H1 (cell line): ENCODE measurements at regions not wholly inside any gene's neighbourhood (a gene's known extent, or its start where the extent isn't known, plus 50 kb on each side); places are given as distances from the start of the nearest gene placed in this dataset.

Source experiments
- CTCF ChIA-PET: fragments of 300-600 bp; sonication (Branson Sonifier 250); formaldehyde crosslinking; loops from one replicate; lab custom pipeline; 2021; ENCODE audit not compliant: partially characterized antibody; lab: Charles Lee
- POLR2A ChIA-PET: fragments of 300-600 bp; sonication (Branson Sonifier 250); formaldehyde crosslinking; loops from one replicate; lab custom pipeline; 2021; ENCODE audit warnings: inconsistent platforms; ENCODE audit not compliant: partially characterized antibody; lab: Charles Lee
- DNase-seq, 2 experiments: peaks; one replicate each; pipeline versions ENCODE4 v3.0.0 to v3.0.0-alpha.2; 2010 to 2022; ENCODE audit warnings: low spot score in 2 of 2, low read depth in 1 of 2, mixed read lengths in 1 of 2
- FAIRE-seq: peaks from 2 replicates; lab custom pipeline; 2011; peaks lifted over from hg19 to GRCh38; lab: Jason Lieb, UNC
- H2AFZ ChIP-seq: 2 replicates; pipeline ENCODE4 v1.8.1; 2012; ENCODE audit warnings: low read length, inconsistent platforms
- H2AK5ac ChIP-seq: 2 replicates; pipeline ENCODE4 v1.6.1; 2013; ENCODE audit warnings: low read depth, low read length
- H2BK120ac ChIP-seq: replicated peaks from 2 replicates; pipeline ENCODE3; 2013; ENCODE audit warnings: low read depth, low read length, inconsistent platforms
- H2BK12ac ChIP-seq: 2 replicates; pipeline ENCODE4 v1.6.1; 2013; ENCODE audit warnings: low read depth, low read length
- H2BK15ac ChIP-seq: 2 replicates; pipeline ENCODE4 v1.6.1; 2013; ENCODE audit warnings: low read length
- H2BK20ac ChIP-seq: 2 replicates; pipeline ENCODE4 v1.6.1; 2013; ENCODE audit warnings: low read length
- H2BK5ac ChIP-seq: 2 replicates; pipeline ENCODE4 v1.6.1; 2013; ENCODE audit warnings: low read depth, low read length
- H3K14ac ChIP-seq: 2 replicates; pipeline ENCODE4 v1.6.1; 2013; ENCODE audit warnings: inconsistent platforms; ENCODE audit not compliant: insufficient read length
- H3K18ac ChIP-seq: 2 replicates; pipeline ENCODE4 v1.6.1; 2013; ENCODE audit warnings: low read length; ENCODE audit errors: extremely low read depth
- H3K23ac ChIP-seq: 2 replicates; pipeline ENCODE4 v1.6.1; 2013; ENCODE audit warnings: inconsistent platforms; ENCODE audit not compliant: insufficient read length
- H3K23me2 ChIP-seq: 2 replicates; pipeline ENCODE4 v1.6.1; 2013; ENCODE audit warnings: low read depth, low read length
- H3K27ac ChIP-seq: 2 replicates; pipeline ENCODE4 v1.6.1; 2011; ENCODE audit warnings: low read depth, low read length, inconsistent platforms
- H3K27me3 ChIP-seq, 4 experiments: replicated peaks in 1 of 4; 1 replicate in 1 of 4; 2 replicates in 3 of 4; pipeline versions ENCODE4 v1.6.1 to v1.8.1; 2011 to 2013; ENCODE audit warnings: low read length in 3 of 4, mild to moderate bottlenecking in 3 of 4, inconsistent platforms in 2 of 4, mixed read lengths in 2 of 4, moderate library complexity in 1 of 4; ENCODE audit not compliant: control insufficient read depth in 3 of 4, insufficient read depth in 3 of 4; ENCODE audit errors: extremely low read depth in 1 of 4
- H3K36me3 ChIP-seq, 4 experiments: 2 replicates each; pipeline versions ENCODE4 v1.6.1 to v1.8.1; 2011 to 2013; ENCODE audit warnings: mild to moderate bottlenecking in 4 of 4, low read length in 3 of 4, moderate library complexity in 2 of 4, control low read depth in 1 of 4, inconsistent platforms in 1 of 4; ENCODE audit not compliant: insufficient read depth in 4 of 4, control insufficient read depth in 2 of 4
- H3K4ac ChIP-seq: replicated peaks from 2 replicates; pipeline ENCODE3; 2013; ENCODE audit warnings: low read length, low read depth, mixed read lengths, inconsistent platforms; ENCODE audit not compliant: insufficient read length
- H3K4me1 ChIP-seq, 4 experiments: replicated peaks in 1 of 4; 1 replicate in 1 of 4; 2 replicates in 3 of 4; pipeline versions ENCODE4 v1.6.1 to v1.8.1; 2011 to 2013; ENCODE audit warnings: low read length in 3 of 4, inconsistent platforms in 2 of 4, mixed read lengths in 1 of 4; ENCODE audit not compliant: insufficient read depth in 4 of 4, control insufficient read depth in 3 of 4
- H3K4me2 ChIP-seq, 2 experiments: 2 replicates each; pipeline versions ENCODE4 v1.6.1 to v1.8.1; 2011 to 2013; ENCODE audit warnings: low read depth in 2 of 2, low read length in 2 of 2, control low read depth in 1 of 2, inconsistent platforms in 1 of 2, mild to moderate bottlenecking in 1 of 2; ENCODE audit not compliant: insufficient read depth in 1 of 2
- H3K4me3 ChIP-seq, 4 experiments: fragments of 200-600, 300-600 bp in 1 of 4; sonication (generic), shearing (Covaris generic), sonication (Bioruptor Twin) in 1 of 4; 2 replicates each; pipeline versions ENCODE4 v1.5.1 to v1.8.1; 2011 to 2016; ENCODE audit warnings: low read length in 4 of 4, low read depth in 3 of 4, control low read depth in 2 of 4, inconsistent platforms in 2 of 4, mild to moderate bottlenecking in 2 of 4, mixed read lengths in 1 of 4, moderate library complexity in 1 of 4; ENCODE audit not compliant: insufficient read depth in 2 of 4; ENCODE audit errors: extremely low read depth in 1 of 4
- H3K56ac ChIP-seq: replicated peaks from 2 replicates; pipeline ENCODE3; 2013; ENCODE audit warnings: low read depth, mild to moderate bottlenecking, mixed read lengths, low read length, inconsistent platforms; ENCODE audit not compliant: insufficient read length
- H3K79me1 ChIP-seq: 2 replicates; pipeline ENCODE4 v1.6.1; 2013; ENCODE audit warnings: low read depth, low read length, control low read depth
- H3K79me2 ChIP-seq, 2 experiments: 2 replicates each; pipeline versions ENCODE4 v1.6.1 to v1.8.1; 2012 to 2013; ENCODE audit warnings: low read length in 2 of 2, mild to moderate bottlenecking in 2 of 2, inconsistent platforms in 1 of 2; ENCODE audit not compliant: insufficient read depth in 2 of 2, control insufficient read depth in 1 of 2
- H3K9ac ChIP-seq, 4 experiments: replicated peaks in 1 of 4; 1 replicate in 1 of 4; 2 replicates in 3 of 4; pipeline versions ENCODE4 v1.6.1 to v1.8.1; 2011 to 2013; ENCODE audit warnings: low read depth in 3 of 4, low read length in 3 of 4, control low read depth in 2 of 4, mild to moderate bottlenecking in 2 of 4, moderate library complexity in 2 of 4, inconsistent platforms in 1 of 4; ENCODE audit errors: extremely low read depth in 1 of 4
- H3K9me3 ChIP-seq, 2 experiments: 2 replicates each; pipeline versions ENCODE4 v1.6.1 to v1.8.1; 2012 to 2013; ENCODE audit warnings: mild to moderate bottlenecking in 2 of 2, moderate library complexity in 2 of 2, control low read depth in 1 of 2, inconsistent platforms in 1 of 2, low read depth in 1 of 2, low read length in 1 of 2, mixed read lengths in 1 of 2; ENCODE audit not compliant: insufficient read depth in 2 of 2
- H4K20me1 ChIP-seq, 2 experiments: replicated peaks in 1 of 2; 2 replicates each; pipeline versions ENCODE3 to v1.8.1; 2011 to 2013; ENCODE audit warnings: inconsistent platforms in 2 of 2, low read length in 2 of 2, mild to moderate bottlenecking in 1 of 2; ENCODE audit not compliant: insufficient read depth in 2 of 2, control insufficient read depth in 1 of 2
- H4K5ac ChIP-seq: 2 replicates; pipeline ENCODE4 v1.6.1; 2013; ENCODE audit warnings: low read length, low read depth, mixed read lengths, inconsistent platforms; ENCODE audit not compliant: insufficient read length
- H4K8ac ChIP-seq: 2 replicates; pipeline ENCODE4 v1.8.0; 2013; ENCODE audit warnings: mild to moderate bottlenecking, moderate library complexity, low read length, inconsistent platforms; ENCODE audit not compliant: insufficient read depth; ENCODE audit errors: extremely low read depth
- H4K91ac ChIP-seq: replicated peaks from 2 replicates; pipeline ENCODE3; 2013; ENCODE audit warnings: low read length, mixed read lengths, inconsistent platforms; ENCODE audit not compliant: insufficient read length
- CBX5 ChIP-seq: fragments of 300-800, 300-1000 bp; sonication (generic); IDR thresholded peaks from 2 replicates; pipeline ENCODE4 v1.7.1; 2016; ENCODE audit warnings: antibody characterized with exemption, low read length, low read depth
- FOSL1 ChIP-seq: IDR thresholded peaks from 2 replicates; pipeline ENCODE4 v1.6.1; 2011; ENCODE audit warnings: mild to moderate bottlenecking, low read depth, low read length, moderate library complexity; ENCODE audit not compliant: insufficient read depth
- GTF2F1 ChIP-seq: IDR thresholded peaks from 2 replicates; pipeline ENCODE4 v1.6.1; 2012; ENCODE audit warnings: low read depth, low read length, improper control_type of control experiment, borderline replicate concordance
- HDAC2 ChIP-seq, 2 experiments: fragments of 300-600 bp in 1 of 2; sonication (generic) in 1 of 2; IDR thresholded peaks; 2 replicates each; pipeline ENCODE4 v1.6.1; 2011 to 2012; ENCODE audit warnings: low read depth in 2 of 2, low read length in 2 of 2, mild to moderate bottlenecking in 2 of 2, moderate library complexity in 2 of 2, borderline replicate concordance in 1 of 2, inconsistent platforms in 1 of 2
- NANOG ChIP-seq: IDR thresholded peaks from 2 replicates; pipeline ENCODE4 v1.6.1; 2011; ENCODE audit warnings: low read length, low read depth, mild to moderate bottlenecking, inconsistent platforms; ENCODE audit not compliant: insufficient read depth, poor library complexity, severe bottlenecking
- RFX5 ChIP-seq: IDR thresholded peaks from 2 replicates; pipeline ENCODE4 v1.6.1; 2011; ENCODE audit warnings: low read depth, low read length, improper control_type of control experiment, borderline replicate concordance
- SIN3A ChIP-seq, 2 experiments: IDR thresholded peaks in 1 of 2; conservative IDR thresholded peaks in 1 of 2; 2 replicates each; pipeline ENCODE4 v1.6.1; 2011 to 2012; ENCODE audit warnings: low read length in 2 of 2, improper control_type of control experiment in 1 of 2, low read depth in 1 of 2, mild to moderate bottlenecking in 1 of 2
- SIRT6 ChIP-seq: IDR thresholded peaks from one replicate; pipeline ENCODE4 v1.7.1; 2012; ENCODE audit warnings: low read length, inconsistent platforms
- SIX5 ChIP-seq: IDR thresholded peaks from 2 replicates; pipeline ENCODE4 v1.6.1; 2011; ENCODE audit warnings: mild to moderate bottlenecking, low read depth, low read length
- SUZ12 ChIP-seq: fragments of 200-600 bp; sonication (generic); IDR thresholded peaks from 2 replicates; pipeline ENCODE4 v1.6.1; 2012; ENCODE audit warnings: mild to moderate bottlenecking, inconsistent platforms, low read length, moderate library complexity, mixed read lengths
- USF2 ChIP-seq: IDR thresholded peaks from 2 replicates; pipeline ENCODE4 v1.6.1; 2011; ENCODE audit warnings: low read length, improper control_type of control experiment
- WGBS, 2 experiments: shearing (Covaris generic) in 1 of 2; methylation state at CpG; one replicate each; pipeline versions ENCODE4 v1.1.6 to v1.1.7; 2013 to 2015; ENCODE audit warnings: low lambda C conversion rate in 2 of 2, mixed read lengths in 2 of 2, inconsistent platforms in 1 of 2, low coverage in 1 of 2, missing lambda C conversion rate in 1 of 2; ENCODE audit not compliant: insufficient replicate concordance in 2 of 2, insufficient coverage in 1 of 2, insufficient read length in 1 of 2; ENCODE audit errors: extremely low coverage in 1 of 2, missing lambda C conversion rate in 1 of 2; 5-methylcytosine and 5-hydroxymethylcytosine counted together

- no peak overlapping the region for H4K5ac ChIP-seq
- H2BK20ac ChIP-seq = no peak overlapping the region
- H3K27ac ChIP-seq = no peak overlapping the region
- CTCF ChIA-PET = no interaction called here
- no peaks in the 10 kb centered on the region for H3K36me3 ChIP-seq
- H3K4me1 ChIP-seq = no peaks in the 10 kb centered on the region
- H3K4me2 ChIP-seq = no peak overlapping the region
- H3K4ac ChIP-seq = no peak overlapping the region
- DNase-seq (no peak), FAIRE-seq (no peak)
- no peak overlapping the region for H3K14ac ChIP-seq
- H3K18ac ChIP-seq = no peak overlapping the region
- H3K4me3 ChIP-seq = no peak overlapping the region
- no peaks in the 10 kb centered on the region for H3K79me1 ChIP-seq
- no peak overlapping the region for H2BK120ac ChIP-seq
- POLR2A ChIA-PET = no interaction called here
- H4K20me1 ChIP-seq = no peaks in the 10 kb centered on the region
- no peak overlapping the region for H4K91ac ChIP-seq
- no peaks in the 10 kb centered on the region for H3K79me2 ChIP-seq
- no peaks in the 10 kb centered on the region for H3K9me3 ChIP-seq
- H3K56ac ChIP-seq = no peak overlapping the region
- H2BK5ac ChIP-seq = no peak overlapping the region
- no peak overlapping the region for H2AK5ac ChIP-seq
- H3K23ac ChIP-seq = no peak overlapping the region
- H3K9ac ChIP-seq = no peak overlapping the region
- H3K27me3 ChIP-seq = no peaks in the 10 kb centered on the region
- no peak overlapping the region for H4K8ac ChIP-seq
- peaks cover 2% of the 10 kb centered on the region; the same call in 1 of the 2 replicates for H3K23me2 ChIP-seq
- H2BK12ac ChIP-seq = no peak overlapping the region
- 93% methylated on average over 4 of the region's 4 CpGs; no CpG with 5 or more reads in 1 of the 2 experiments for WGBS, 2 experiments
- H2BK15ac ChIP-seq = no peak overlapping the region
- no peak overlapping the region for H2AFZ ChIP-seq
- TF ChIP-seq SIRT6 (no peak), SIN3A (conservative IDR thresholded peaks at IDR 0.05 in 1 of 2, IDR thresholded peaks at IDR 0.05 in 1 of 2; ENCODE audit: low read depth in 1 of 2, low read length in 2 of 2) (no peak), HDAC2 (IDR thresholded peaks at IDR 0.05; ENCODE audit: borderline replicate concordance in 1 of 2, low read depth in 2 of 2, low read length in 2 of 2) (no peak), CBX5 (no peak), GTF2F1 (no peak), SIX5 (no peak), USF2 (no peak), FOSL1 (no peak), NANOG (no peak), RFX5 (no peak), SUZ12 (no peak)
Observed at GRCh38 chr5:4725594-4725993, 414.5 kb upstream of the ADAMTS16 start.
